ENCODE measurements at regions not wholly inside any gene's neighbourhood (a gene's known extent, or its start where the extent isn't known, plus 50 kb on each side); places are given as distances from the start of the nearest gene placed in this dataset.
"Not testable (repeated sequence)": the region's sequence is repeated elsewhere in the genome, so short reads cannot be mapped to it uniquely, and the experiment has no call there.

DNA sequence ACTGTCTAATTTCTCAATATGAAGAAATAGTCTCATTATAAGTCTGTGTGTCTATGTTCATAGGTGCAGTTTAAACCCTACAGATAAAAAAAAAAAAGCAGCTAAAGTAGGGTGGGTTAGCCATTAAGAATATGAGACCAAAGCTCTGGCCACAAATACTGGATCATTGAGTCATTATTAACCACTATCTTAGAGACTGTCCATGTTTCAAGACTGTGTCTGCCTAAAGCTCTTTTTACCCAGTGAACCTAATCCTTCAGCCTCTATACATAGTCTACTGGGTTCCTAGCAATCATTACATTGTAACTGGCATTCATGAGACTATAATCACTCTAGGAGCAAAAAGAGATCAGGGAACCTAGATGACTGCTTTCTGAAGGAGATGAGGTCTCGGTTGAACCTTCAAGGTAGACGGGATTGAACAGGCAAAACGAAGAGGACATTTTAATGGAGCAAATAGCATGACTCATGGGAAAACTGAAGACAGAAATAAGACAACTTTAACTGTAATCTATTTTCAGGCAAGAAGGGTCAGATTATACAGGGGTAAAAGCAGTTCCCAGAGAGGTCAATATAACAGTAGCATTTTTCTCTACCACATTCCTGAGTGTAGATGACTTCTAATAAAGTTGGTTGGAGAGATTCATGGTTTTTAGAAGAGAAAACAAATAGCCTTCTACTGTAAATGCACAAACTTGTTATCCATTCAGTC is 64.0 kb upstream of the FIBIN start:
- Histone ChIP-seq H3K36me3 (ENCODE audit: control insufficient read depth, insufficient read depth, low read length) (no peaks in the 10 kb centered on the region), H3K4me1 (ENCODE audit: control insufficient read depth, insufficient read depth, low read length) (peaks cover 9% of the 10 kb centered on the region), H3K27ac (ENCODE audit: low read depth, low read length) (no peak overlapping the region)

DNA sequence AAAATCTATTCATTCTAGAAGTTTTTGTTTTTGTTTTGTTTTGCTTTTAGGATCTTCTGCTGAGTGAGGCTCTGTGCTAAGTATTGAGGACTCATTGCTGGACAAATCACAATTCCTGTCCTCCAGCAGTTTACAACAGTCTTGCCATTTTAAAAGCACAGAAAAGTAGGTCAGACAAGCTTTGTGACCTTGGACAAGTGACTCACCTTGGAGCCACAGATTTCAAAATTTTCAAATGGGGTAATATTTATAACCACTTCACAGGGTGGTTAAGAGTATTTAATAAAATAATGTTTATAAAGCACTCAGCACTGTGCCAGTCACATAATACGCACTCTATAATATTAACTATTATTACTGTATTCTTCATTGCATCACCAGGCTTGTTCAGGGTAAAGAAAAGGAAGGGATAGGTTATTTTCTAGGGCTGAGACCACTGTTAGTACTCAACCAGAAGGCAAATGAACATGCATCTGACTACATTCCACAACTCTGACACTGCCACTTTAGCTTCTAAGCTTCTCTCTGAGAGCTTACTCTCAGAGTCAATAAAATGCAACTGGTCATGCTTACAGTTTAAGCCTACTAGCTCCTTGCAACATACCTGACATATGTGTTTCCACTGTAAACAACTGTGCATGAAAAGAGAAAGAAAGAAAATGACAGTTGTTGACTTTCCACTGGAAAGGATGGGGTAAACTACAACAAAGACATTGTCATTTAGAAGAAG is 63.2 kb upstream of the FIBIN start:
- Histone ChIP-seq H3K9me3 (ENCODE audit: control insufficient read depth, insufficient read depth, low read length) (no peaks in the 10 kb centered on the region), H3K4me3 (ENCODE audit: low read depth, low read length) (no peak overlapping the region), H3K4me1 (ENCODE audit: control insufficient read depth, insufficient read depth, low read length) (peaks cover 9% of the 10 kb centered on the region), H3K36me3 (ENCODE audit: control insufficient read depth, insufficient read depth, low read length) (no peaks in the 10 kb centered on the region), H3K27ac (ENCODE audit: low read depth, low read length) (no peak overlapping the region), H3K9ac (ENCODE audit: low read depth, low read length) (no peak overlapping the region), H3K27me3 (ENCODE audit: control insufficient read depth, insufficient read depth, low read length) (0 out of 2 replicates have a peak, but pooled peaks cover 2% of the 10 kb centered on the region)

More for the DNA sequence above, 64.0 kb upstream of the FIBIN start:
- H3K9ac ChIP-seq (ENCODE audit: low read depth, low read length): no peak overlapping the region
- H3K9me3 ChIP-seq (ENCODE audit: control insufficient read depth, insufficient read depth, low read length): no peaks in the 10 kb centered on the region
- no peak overlapping the region for H3K4me3 ChIP-seq (ENCODE audit: low read depth, low read length)
- H3K27me3 ChIP-seq (ENCODE audit: control insufficient read depth, insufficient read depth, low read length): no peaks in the 10 kb centered on the region

DNA sequence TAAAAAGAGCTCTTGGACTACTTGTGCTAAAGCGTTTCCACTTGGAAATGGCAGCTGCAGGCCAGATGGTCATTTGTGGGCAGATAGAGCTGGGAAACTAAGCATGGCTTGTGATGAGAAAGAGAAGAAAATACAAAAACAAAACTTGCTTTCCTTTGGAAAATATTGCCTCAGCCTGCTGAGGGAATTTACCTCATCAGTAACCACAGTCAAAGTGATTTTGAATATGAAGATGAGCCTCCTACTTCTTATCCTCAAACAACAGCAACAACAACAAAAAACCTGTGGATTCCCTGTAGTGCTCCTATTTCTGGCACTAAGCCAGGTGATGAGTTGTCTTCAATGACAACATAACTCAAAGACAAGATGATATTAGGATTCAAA is 62.7 kb upstream of the FIBIN start:
- Histone ChIP-seq H3K36me3 (ENCODE audit: control insufficient read depth, insufficient read depth, low read length) (no peaks in the 10 kb centered on the region), H3K9ac (ENCODE audit: low read depth, low read length) (no peak overlapping the region), H3K9me3 (ENCODE audit: control insufficient read depth, insufficient read depth, low read length) (no peaks in the 10 kb centered on the region), H3K27ac (ENCODE audit: low read depth, low read length) (no peak overlapping the region), H3K27me3 (ENCODE audit: control insufficient read depth, insufficient read depth, low read length) (0 out of 2 replicates have a peak, but pooled peaks cover 2% of the 10 kb centered on the region), H3K4me1 (ENCODE audit: control insufficient read depth, insufficient read depth, low read length) (peaks cover 9% of the 10 kb centered on the region), H3K4me3 (ENCODE audit: low read depth, low read length) (no peak overlapping the region)

DNA sequence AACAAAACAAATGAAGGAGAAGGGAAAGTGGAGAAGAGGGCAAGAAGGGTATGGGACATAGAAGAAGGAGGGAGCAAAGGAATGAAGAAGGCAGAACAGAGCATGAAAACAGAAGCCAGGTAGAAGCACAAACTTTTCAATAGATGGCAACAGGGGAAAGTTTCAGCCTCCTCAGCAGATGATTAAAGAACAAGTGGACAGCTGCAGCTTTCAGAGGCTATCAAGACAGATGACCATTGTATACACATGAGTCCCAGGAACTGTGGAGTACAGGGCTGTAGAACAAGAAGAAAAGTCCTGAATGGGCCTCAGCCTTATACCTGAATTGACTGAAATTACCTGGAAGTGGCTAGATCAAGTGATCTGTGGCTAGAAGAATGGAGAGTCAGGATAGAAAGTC is 62.0 kb upstream of the FIBIN start:
- no peak overlapping the region for H3K27ac ChIP-seq (ENCODE audit: low read depth, low read length)
- no peak overlapping the region for H3K9ac ChIP-seq (ENCODE audit: low read depth, low read length)
- peaks cover 9% of the 10 kb centered on the region for H3K4me1 ChIP-seq (ENCODE audit: control insufficient read depth, insufficient read depth, low read length)
- no peak overlapping the region for H3K4me3 ChIP-seq (ENCODE audit: low read depth, low read length)
- H3K36me3 ChIP-seq (ENCODE audit: control insufficient read depth, insufficient read depth, low read length): no peaks in the 10 kb centered on the region
- no peaks in the 10 kb centered on the region for H3K9me3 ChIP-seq (ENCODE audit: control insufficient read depth, insufficient read depth, low read length)
- 0 out of 2 replicates have a peak, but pooled peaks cover 4% of the 10 kb centered on the region for H3K27me3 ChIP-seq (ENCODE audit: control insufficient read depth, insufficient read depth, low read length)

DNA sequence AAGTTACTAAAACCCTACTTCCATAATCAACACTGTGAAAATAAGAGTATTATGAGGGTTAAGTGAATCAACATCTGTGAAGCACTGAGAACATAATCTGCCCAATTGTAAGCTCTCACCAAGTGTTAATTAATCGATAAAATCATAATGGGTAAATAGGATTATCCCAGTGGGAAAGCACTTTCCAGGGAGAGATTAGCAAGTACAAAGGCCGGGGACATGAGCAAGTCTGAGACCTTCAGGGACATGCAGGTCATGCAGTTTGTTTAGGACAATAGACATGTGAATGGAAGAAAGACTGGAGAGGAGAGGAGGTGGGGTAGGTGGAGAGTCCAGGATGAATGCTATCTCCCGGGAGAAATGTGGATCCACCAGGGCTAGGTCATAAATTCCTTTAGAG is 57.8 kb upstream of the FIBIN start:
- Histone ChIP-seq H3K27me3 (ENCODE audit: control insufficient read depth, insufficient read depth, low read length) (peaks cover 12% of the 10 kb centered on the region), H3K4me1 (ENCODE audit: control insufficient read depth, insufficient read depth, low read length) (peaks cover 5% of the 10 kb centered on the region; the same call in 1 of the 2 replicates), H3K9ac (ENCODE audit: low read depth, low read length) (no peak overlapping the region), H3K36me3 (ENCODE audit: control insufficient read depth, insufficient read depth, low read length) (no peaks in the 10 kb centered on the region), H3K27ac (ENCODE audit: low read depth, low read length) (no peak overlapping the region), H3K4me3 (ENCODE audit: low read depth, low read length) (no peak overlapping the region), H3K9me3 (ENCODE audit: control insufficient read depth, insufficient read depth, low read length) (no peaks in the 10 kb centered on the region)

DNA sequence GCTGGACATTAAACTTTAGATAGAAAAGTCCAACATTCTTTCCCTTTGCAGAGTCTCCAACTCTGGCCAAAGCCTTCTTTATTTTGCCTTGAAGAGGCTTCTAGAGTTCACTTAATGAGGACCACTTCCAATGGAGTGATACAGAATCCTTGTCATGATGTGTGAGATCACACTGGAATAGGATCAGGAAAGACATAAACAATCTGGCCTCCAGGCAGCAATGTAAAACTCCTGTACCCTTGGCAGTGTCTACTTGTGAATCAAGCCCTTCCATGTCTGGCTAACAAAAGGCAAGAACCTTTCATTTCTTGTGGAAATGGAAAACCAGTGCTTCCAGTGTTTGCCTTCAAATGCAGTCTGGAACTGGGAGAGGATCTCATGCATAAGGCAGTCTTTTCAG is 56.5 kb upstream of the FIBIN start:
- peaks cover 12% of the 10 kb centered on the region for H3K27me3 ChIP-seq (ENCODE audit: control insufficient read depth, insufficient read depth, low read length)
- H3K9ac ChIP-seq (ENCODE audit: low read depth, low read length): no peak overlapping the region
- no peaks in the 10 kb centered on the region for H3K9me3 ChIP-seq (ENCODE audit: control insufficient read depth, insufficient read depth, low read length)
- no peaks in the 10 kb centered on the region for H3K36me3 ChIP-seq (ENCODE audit: control insufficient read depth, insufficient read depth, low read length)
- H3K4me1 ChIP-seq (ENCODE audit: control insufficient read depth, insufficient read depth, low read length): no peaks in the 10 kb centered on the region
- no peak overlapping the region for H3K4me3 ChIP-seq (ENCODE audit: low read depth, low read length)
- H3K27ac ChIP-seq (ENCODE audit: low read depth, low read length): no peak overlapping the region

DNA sequence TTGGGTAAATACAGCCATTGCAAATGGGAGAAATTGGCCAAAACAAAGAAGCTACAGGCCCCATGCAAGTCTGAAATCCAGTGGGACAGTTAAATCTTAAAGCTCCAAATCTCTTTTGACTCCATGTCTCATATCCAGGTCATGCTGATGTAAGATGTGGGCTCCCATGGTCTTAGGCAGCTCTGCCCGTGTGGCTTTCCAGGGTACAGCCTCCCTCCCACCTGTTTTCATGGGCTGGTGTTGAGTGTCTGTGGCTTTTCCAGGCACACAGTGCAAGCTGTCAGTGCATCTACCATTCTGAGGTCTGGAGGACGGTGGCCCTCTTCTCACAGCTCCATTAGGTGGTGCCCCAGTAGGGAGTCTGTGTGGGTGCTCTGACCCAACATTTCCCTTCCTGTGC is 53.4 kb upstream of the FIBIN start:
- not testable (repeated sequence) for H3K27me3 ChIP-seq (ENCODE audit: control insufficient read depth, insufficient read depth, low read length); H3K36me3 ChIP-seq (ENCODE audit: control insufficient read depth, insufficient read depth, low read length); H3K27ac ChIP-seq (ENCODE audit: low read depth, low read length); H3K9ac ChIP-seq (ENCODE audit: low read depth, low read length); H3K9me3 ChIP-seq (ENCODE audit: control insufficient read depth, insufficient read depth, low read length); H3K4me3 ChIP-seq (ENCODE audit: low read depth, low read length); H3K4me1 ChIP-seq (ENCODE audit: control insufficient read depth, insufficient read depth, low read length)

DNA sequence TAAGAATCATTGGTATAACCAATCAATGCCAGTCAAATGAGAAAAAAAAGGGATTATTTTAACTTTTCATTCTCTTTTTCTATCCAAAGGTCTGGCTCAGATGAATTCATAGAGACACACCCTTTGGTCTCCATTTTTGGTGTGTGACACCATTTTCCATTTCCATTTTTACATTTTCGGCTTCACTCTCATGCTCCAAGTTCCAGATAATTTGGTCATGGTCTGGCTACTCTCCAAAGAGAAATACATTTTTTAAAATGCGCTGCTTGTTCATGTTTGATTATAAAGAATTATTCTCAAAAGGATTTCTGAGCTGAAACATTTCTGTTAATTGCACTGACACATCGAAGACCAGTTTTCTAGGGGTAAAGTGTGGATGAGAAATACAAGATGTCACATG is 51.6 kb upstream of the FIBIN start:
- Histone ChIP-seq H3K27ac (ENCODE audit: low read depth, low read length) (no peak overlapping the region), H3K4me3 (ENCODE audit: low read depth, low read length) (no peak overlapping the region), H3K27me3 (ENCODE audit: control insufficient read depth, insufficient read depth, low read length) (peaks cover 3% of the 10 kb centered on the region), H3K9ac (ENCODE audit: low read depth, low read length) (no peak overlapping the region), H3K4me1 (ENCODE audit: control insufficient read depth, insufficient read depth, low read length) (no peaks in the 10 kb centered on the region), H3K36me3 (ENCODE audit: control insufficient read depth, insufficient read depth, low read length) (no peaks in the 10 kb centered on the region), H3K9me3 (ENCODE audit: control insufficient read depth, insufficient read depth, low read length) (no peaks in the 10 kb centered on the region)

DNA sequence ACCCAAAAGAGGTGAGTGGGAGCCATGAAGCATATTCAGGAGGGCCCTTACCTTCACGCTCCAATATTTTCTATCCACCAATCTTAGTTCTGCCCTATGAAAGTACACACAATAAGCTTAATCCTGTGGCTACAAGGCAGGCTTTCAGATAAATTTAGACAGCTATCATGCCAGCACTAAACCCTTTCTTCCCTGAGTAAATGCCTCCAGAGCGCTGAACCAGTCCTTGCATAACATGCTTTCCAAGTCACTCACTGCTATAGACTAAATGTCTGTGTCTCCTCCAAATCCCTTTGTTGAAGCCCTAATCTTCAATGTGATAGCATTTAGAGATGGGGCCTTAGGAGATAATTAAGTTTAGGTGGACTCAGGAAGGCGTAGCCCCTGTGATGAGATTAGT is 50.3 kb upstream of the FIBIN start:
- no peaks in the 10 kb centered on the region for H3K4me1 ChIP-seq (ENCODE audit: control insufficient read depth, insufficient read depth, low read length)
- no peak overlapping the region for H3K9ac ChIP-seq (ENCODE audit: low read depth, low read length)
- no peaks in the 10 kb centered on the region for H3K27me3 ChIP-seq (ENCODE audit: control insufficient read depth, insufficient read depth, low read length)
- H3K36me3 ChIP-seq (ENCODE audit: control insufficient read depth, insufficient read depth, low read length): no peaks in the 10 kb centered on the region
- H3K4me3 ChIP-seq (ENCODE audit: low read depth, low read length): no peak overlapping the region
- H3K9me3 ChIP-seq (ENCODE audit: control insufficient read depth, insufficient read depth, low read length): no peaks in the 10 kb centered on the region
- H3K27ac ChIP-seq (ENCODE audit: low read depth, low read length): no peak overlapping the region

Measured in HUES48 (cell line).